ENCODE measurements at regions not wholly inside any gene's neighbourhood (a gene's known extent, or its start where the extent isn't known, plus 50 kb on each side); places are given as distances from the start of the nearest gene placed in this dataset.
"Not testable (repeated sequence)": the region's sequence is repeated elsewhere in the genome, so short reads cannot be mapped to it uniquely, and the experiment has no call there.

DNA sequence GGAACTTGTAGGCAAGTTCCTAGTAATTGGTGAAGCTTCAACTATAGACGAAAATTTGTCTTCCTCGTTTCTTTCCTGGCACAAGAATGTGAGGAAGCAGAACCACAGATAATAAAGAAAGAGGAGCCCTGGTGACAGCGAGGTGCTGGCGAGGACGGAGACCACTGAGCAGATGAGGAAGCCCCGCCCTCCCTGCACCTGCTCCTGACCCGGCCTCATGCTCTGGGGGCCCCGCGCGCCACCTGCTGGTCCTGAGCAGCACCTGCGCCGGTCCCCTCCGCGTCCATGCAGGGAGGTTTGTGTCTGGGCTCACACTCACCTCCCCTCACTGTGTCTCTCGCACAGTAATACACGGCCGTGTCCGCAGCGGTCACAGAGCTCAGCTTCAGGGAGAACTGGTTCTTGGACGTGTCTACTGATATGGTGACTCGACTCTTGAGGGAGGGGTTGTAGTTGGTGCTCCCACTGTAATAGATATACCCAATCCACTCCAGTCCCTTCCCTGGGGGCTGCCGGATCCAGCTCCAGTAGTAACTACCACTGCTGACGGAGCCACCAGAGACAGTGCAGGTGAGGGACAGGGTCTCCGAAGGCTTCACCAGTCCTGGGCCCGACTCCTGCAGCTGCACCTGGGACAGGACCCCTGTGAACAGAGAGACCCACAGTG, 1112.5 kb downstream of the TMEM121 start:
- H3K27ac ChIP-seq (ENCODE audit: low read depth, low read length); H3K9me2 ChIP-seq (replicated peaks; ENCODE audit: control insufficient read depth, low read length); H3K27me3 ChIP-seq (ENCODE audit: control insufficient read depth, low read length); H3K36me3 ChIP-seq (ENCODE audit: control insufficient read depth, low read length); H3K4me3 ChIP-seq (ENCODE audit: low read length); H3K79me2 ChIP-seq (ENCODE audit: control insufficient read depth, low read length); H3F3A ChIP-seq (ENCODE audit: control insufficient read depth, insufficient read depth); H3K4me1 ChIP-seq (ENCODE audit: control insufficient read depth, low read length); H4K20me1 ChIP-seq (ENCODE audit: control insufficient read depth, insufficient read depth, low read depth, low read length); H3K9me3 ChIP-seq (ENCODE audit: control insufficient read depth, insufficient read depth, low read length): not testable (repeated sequence)
- peak overlapping the region; percentile 51 for H3K4me2 ChIP-seq (ENCODE audit: low read length)
- TF ChIP-seq, protein P1, sequence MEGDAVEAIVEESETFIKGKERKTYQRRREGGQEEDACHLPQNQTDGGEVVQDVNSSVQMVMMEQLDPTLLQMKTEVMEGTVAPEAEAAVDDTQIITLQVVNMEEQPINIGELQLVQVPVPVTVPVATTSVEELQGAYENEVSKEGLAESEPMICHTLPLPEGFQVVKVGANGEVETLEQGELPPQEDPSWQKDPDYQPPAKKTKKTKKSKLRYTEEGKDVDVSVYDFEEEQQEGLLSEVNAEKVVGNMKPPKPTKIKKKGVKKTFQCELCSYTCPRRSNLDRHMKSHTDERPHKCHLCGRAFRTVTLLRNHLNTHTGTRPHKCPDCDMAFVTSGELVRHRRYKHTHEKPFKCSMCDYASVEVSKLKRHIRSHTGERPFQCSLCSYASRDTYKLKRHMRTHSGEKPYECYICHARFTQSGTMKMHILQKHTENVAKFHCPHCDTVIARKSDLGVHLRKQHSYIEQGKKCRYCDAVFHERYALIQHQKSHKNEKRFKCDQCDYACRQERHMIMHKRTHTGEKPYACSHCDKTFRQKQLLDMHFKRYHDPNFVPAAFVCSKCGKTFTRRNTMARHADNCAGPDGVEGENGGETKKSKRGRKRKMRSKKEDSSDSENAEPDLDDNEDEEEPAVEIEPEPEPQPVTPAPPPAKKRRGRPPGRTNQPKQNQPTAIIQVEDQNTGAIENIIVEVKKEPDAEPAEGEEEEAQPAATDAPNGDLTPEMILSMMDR (IDR thresholded peaks at IDR 0.05; ENCODE audit: low read depth, low read length, poor library complexity, severe bottlenecking) = peak; percentile 48

DNA sequence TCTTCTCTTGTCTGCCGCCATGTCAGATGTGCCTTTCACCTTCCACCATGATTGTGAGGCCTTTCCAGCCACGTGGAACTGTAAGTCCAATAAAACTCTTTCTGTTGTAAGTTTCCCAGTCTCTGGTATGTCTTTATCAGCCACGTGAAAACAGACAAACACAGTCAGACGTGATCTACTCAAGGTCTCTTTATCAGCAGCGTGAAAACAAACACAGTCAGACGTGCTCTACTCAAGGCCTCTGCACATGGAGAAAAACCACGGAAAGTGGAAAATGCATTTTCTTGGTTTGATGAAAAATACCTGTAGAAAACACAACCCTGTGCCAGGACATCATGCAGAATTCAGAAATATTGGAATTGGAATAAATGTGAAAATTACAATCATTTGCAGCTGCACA, 1115.7 kb downstream of the TMEM121 start:
- peaks cover 7% of the 10 kb centered on the region; the same call in 1 of the 2 replicates for H3K9me3 ChIP-seq (ENCODE audit: control insufficient read depth, insufficient read depth, low read length)
- H3F3A ChIP-seq (ENCODE audit: control insufficient read depth, insufficient read depth) = no peaks in the 10 kb centered on the region
- H3K27me3 ChIP-seq (ENCODE audit: control insufficient read depth, low read length) = no peaks in the 10 kb centered on the region
- no peak overlapping the region for H3K4me3 ChIP-seq (ENCODE audit: low read length)
- TF ChIP-seq EZH2phosphoT487 (IDR thresholded peaks at IDR 0.05; ENCODE audit: borderline replicate concordance, low read length) = no peak
- TF ChIP-seq, protein P1 (IDR thresholded peaks at IDR 0.05; ENCODE audit: low read depth, low read length, poor library complexity, severe bottlenecking) = no peak
- no peak overlapping the region for H3K27ac ChIP-seq (ENCODE audit: low read depth, low read length)
- H3K79me2 ChIP-seq (ENCODE audit: control insufficient read depth, low read length) = no peaks in the 10 kb centered on the region
- H3K4me1 ChIP-seq (ENCODE audit: control insufficient read depth, low read length) = 0 out of 2 replicates have a peak, but pooled peaks cover 4% of the 10 kb centered on the region
- no peaks in the 10 kb centered on the region for H3K36me3 ChIP-seq (ENCODE audit: control insufficient read depth, low read length)
- no peaks in the 10 kb centered on the region for H3K9me2 ChIP-seq (replicated peaks; ENCODE audit: control insufficient read depth, low read length)
- no peaks in the 10 kb centered on the region for H4K20me1 ChIP-seq (ENCODE audit: control insufficient read depth, insufficient read depth, low read depth, low read length)
- no peak overlapping the region for H3K4me2 ChIP-seq (ENCODE audit: low read length)

GRCh38 chr14:106642971-106643370, 1116.6 kb downstream of the TMEM121 start:
- H3K36me3 ChIP-seq (ENCODE audit: control insufficient read depth, low read length); H3F3A ChIP-seq (ENCODE audit: control insufficient read depth, insufficient read depth); H3K9me3 ChIP-seq (ENCODE audit: control insufficient read depth, insufficient read depth, low read length); H3K27ac ChIP-seq (ENCODE audit: low read depth, low read length); H3K79me2 ChIP-seq (ENCODE audit: control insufficient read depth, low read length); H3K4me3 ChIP-seq (ENCODE audit: low read length); H3K9me2 ChIP-seq (replicated peaks; ENCODE audit: control insufficient read depth, low read length); H3K27me3 ChIP-seq (ENCODE audit: control insufficient read depth, low read length); H3K4me1 ChIP-seq (ENCODE audit: control insufficient read depth, low read length); H4K20me1 ChIP-seq (ENCODE audit: control insufficient read depth, insufficient read depth, low read depth, low read length); H3K4me2 ChIP-seq (ENCODE audit: low read length): not testable (repeated sequence)

DNA sequence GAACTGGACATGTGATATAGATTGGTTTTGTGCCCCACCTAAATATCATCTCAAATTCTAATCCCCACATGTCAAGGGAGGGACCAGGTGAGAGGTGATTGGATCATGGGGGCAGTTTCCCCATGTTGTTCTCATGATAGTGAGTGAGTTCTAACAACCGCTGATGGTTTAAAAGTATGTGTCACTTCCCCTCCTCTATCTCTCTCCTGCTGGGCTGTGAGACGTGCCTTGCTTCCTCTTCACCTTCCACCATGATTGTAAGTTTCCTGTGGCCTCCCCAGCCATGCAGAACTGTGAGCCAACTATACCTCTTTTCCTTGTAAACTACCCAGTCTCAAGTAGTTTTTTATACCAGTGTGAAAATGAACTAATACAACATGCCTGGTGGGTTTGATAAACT, 1122.5 kb downstream of the TMEM121 start:
- not testable (repeated sequence) for H3K27me3 ChIP-seq (ENCODE audit: control insufficient read depth, low read length); H3K27ac ChIP-seq (ENCODE audit: low read depth, low read length); H4K20me1 ChIP-seq (ENCODE audit: control insufficient read depth, insufficient read depth, low read depth, low read length); H3F3A ChIP-seq (ENCODE audit: control insufficient read depth, insufficient read depth); H3K9me2 ChIP-seq (replicated peaks; ENCODE audit: control insufficient read depth, low read length); H3K4me2 ChIP-seq (ENCODE audit: low read length); H3K4me3 ChIP-seq (ENCODE audit: low read length); H3K79me2 ChIP-seq (ENCODE audit: control insufficient read depth, low read length); H3K36me3 ChIP-seq (ENCODE audit: control insufficient read depth, low read length); H3K4me1 ChIP-seq (ENCODE audit: control insufficient read depth, low read length)
- H3K9me3 ChIP-seq (ENCODE audit: control insufficient read depth, insufficient read depth, low read length) = peaks cover 14% of the 10 kb centered on the region; the same call in 1 of the 2 replicates

Measured in DOHH2 (cell line).